ENCODE measurements at regions not wholly inside any gene's neighbourhood (a gene's known extent, or its start where the extent isn't known, plus 50 kb on each side); places are given as distances from the start of the nearest gene placed in this dataset.

GRCh38 chr16:89027281-89027680, 50.3 kb upstream of the CBFA2T3 start:
- ChIA-PET POLR2A (no interaction called here), CTCF (no interaction called here)
- no peak for TF ChIP-seq ZNF384 (IDR thresholded peaks at IDR 0.05)
- no peak for TF ChIP-seq FOXM1 (IDR thresholded peaks at IDR 0.05; ENCODE audit: borderline replicate concordance)
- no peak for TF ChIP-seq PKNOX1 (IDR thresholded peaks at IDR 0.05)
- no peak for TF ChIP-seq FOXA1 (IDR thresholded peaks at IDR 0.05)
- TF ChIP-seq L3MBTL2 (conservative IDR thresholded peaks at IDR 0.05), result no peak
- no peak for TF ChIP-seq HDGF (IDR thresholded peaks at IDR 0.05; ENCODE audit: borderline replicate concordance)
- DNase-seq (ENCODE audit: extremely low spot score), result no peak

GRCh38 chr16:89031715-89032659, 55.0 kb upstream of the CBFA2T3 start:
- ChIA-PET CTCF (no interaction called here), POLR2A (no interaction called here)
- DNase-seq (ENCODE audit: extremely low spot score), result no peak
- TF ChIP-seq ZNF384 (IDR thresholded peaks at IDR 0.05) (no peak), FOXK2 (IDR thresholded peaks at IDR 0.05) (no peak), BHLHE40 (IDR thresholded peaks at IDR 0.05; ENCODE audit: borderline replicate concordance) (no peak), PKNOX1 (IDR thresholded peaks at IDR 0.05) (no peak), HDGF (IDR thresholded peaks at IDR 0.05; ENCODE audit: borderline replicate concordance) (no peak), SUZ12 (IDR thresholded peaks at IDR 0.05) (no peak), FOXM1 (IDR thresholded peaks at IDR 0.05; ENCODE audit: borderline replicate concordance) (no peak), L3MBTL2 (conservative IDR thresholded peaks at IDR 0.05) (no peak), CTBP1 (IDR thresholded peaks at IDR 0.05; ENCODE audit: borderline replicate concordance) (no peak), LEF1 (IDR thresholded peaks at IDR 0.05; ENCODE audit: borderline replicate concordance) (no peak), ELF4 (IDR thresholded peaks at IDR 0.05) (no peak), FOXA1 (IDR thresholded peaks at IDR 0.05) (no peak), SP1 (IDR thresholded peaks at IDR 0.05) (no peak), NFRKB (IDR thresholded peaks at IDR 0.05) (no peak), TARDBP (IDR thresholded peaks at IDR 0.05) (no peak)

GRCh38 chr16:89033304-89033703, 56.3 kb upstream of the CBFA2T3 start:
- DNase-seq (ENCODE audit: extremely low spot score), result no peak
- POLR2A ChIA-PET, result no interaction called here
- CTCF ChIA-PET, result no interaction called here
- TF ChIP-seq SP1 (IDR thresholded peaks at IDR 0.05) (no peak), LEF1 (IDR thresholded peaks at IDR 0.05; ENCODE audit: borderline replicate concordance) (no peak), HDGF (IDR thresholded peaks at IDR 0.05; ENCODE audit: borderline replicate concordance) (no peak), FOXM1 (IDR thresholded peaks at IDR 0.05; ENCODE audit: borderline replicate concordance) (no peak), FOXK2 (IDR thresholded peaks at IDR 0.05) (no peak), ELF4 (IDR thresholded peaks at IDR 0.05) (no peak), ARNT (IDR thresholded peaks at IDR 0.05) (no peak), FOXA1 (IDR thresholded peaks at IDR 0.05) (no peak), BHLHE40 (IDR thresholded peaks at IDR 0.05; ENCODE audit: borderline replicate concordance) (no peak), NFRKB (IDR thresholded peaks at IDR 0.05) (no peak), PKNOX1 (IDR thresholded peaks at IDR 0.05) (no peak), SUZ12 (IDR thresholded peaks at IDR 0.05) (no peak), TARDBP (IDR thresholded peaks at IDR 0.05) (no peak), ZNF384 (IDR thresholded peaks at IDR 0.05) (no peak), CTBP1 (IDR thresholded peaks at IDR 0.05; ENCODE audit: borderline replicate concordance) (no peak)

GRCh38 chr16:89033796-89034572, 57.0 kb upstream of the CBFA2T3 start:
- DNase-seq (ENCODE audit: extremely low spot score), result no peak
- TF ChIP-seq ZNF384 (IDR thresholded peaks at IDR 0.05) (no peak), CTBP1 (IDR thresholded peaks at IDR 0.05; ENCODE audit: borderline replicate concordance) (no peak), FOXK2 (IDR thresholded peaks at IDR 0.05) (no peak), L3MBTL2 (conservative IDR thresholded peaks at IDR 0.05) (no peak), FOXM1 (IDR thresholded peaks at IDR 0.05; ENCODE audit: borderline replicate concordance) (no peak), HDGF (IDR thresholded peaks at IDR 0.05; ENCODE audit: borderline replicate concordance) (no peak), TARDBP (IDR thresholded peaks at IDR 0.05) (no peak), SUZ12 (IDR thresholded peaks at IDR 0.05) (no peak), SP1 (IDR thresholded peaks at IDR 0.05) (no peak), PKNOX1 (IDR thresholded peaks at IDR 0.05) (no peak), ELF4 (IDR thresholded peaks at IDR 0.05) (no peak), FOXA1 (IDR thresholded peaks at IDR 0.05) (no peak), LEF1 (IDR thresholded peaks at IDR 0.05; ENCODE audit: borderline replicate concordance) (no peak), ARNT (IDR thresholded peaks at IDR 0.05) (no peak), NFRKB (IDR thresholded peaks at IDR 0.05) (no peak), BHLHE40 (IDR thresholded peaks at IDR 0.05; ENCODE audit: borderline replicate concordance) (no peak)
- POLR2A ChIA-PET, result no interaction called here
- CTCF ChIA-PET, result no interaction called here

- TF ChIP-seq CTBP1 (IDR thresholded peaks at IDR 0.05; ENCODE audit: borderline replicate concordance) (no peak), ELF4 (IDR thresholded peaks at IDR 0.05) (no peak), ARNT (IDR thresholded peaks at IDR 0.05) (no peak), FOXA1 (IDR thresholded peaks at IDR 0.05) (no peak), LEF1 (IDR thresholded peaks at IDR 0.05; ENCODE audit: borderline replicate concordance) (no peak), FOXK2 (IDR thresholded peaks at IDR 0.05) (no peak), SP1 (IDR thresholded peaks at IDR 0.05) (no peak), SUZ12 (IDR thresholded peaks at IDR 0.05) (no peak), HDGF (IDR thresholded peaks at IDR 0.05; ENCODE audit: borderline replicate concordance) (no peak), TARDBP (IDR thresholded peaks at IDR 0.05) (no peak), ZNF384 (IDR thresholded peaks at IDR 0.05) (no peak), NFRKB (IDR thresholded peaks at IDR 0.05) (no peak), FOXM1 (IDR thresholded peaks at IDR 0.05; ENCODE audit: borderline replicate concordance) (no peak), L3MBTL2 (conservative IDR thresholded peaks at IDR 0.05) (no peak), BHLHE40 (IDR thresholded peaks at IDR 0.05; ENCODE audit: borderline replicate concordance) (no peak), PKNOX1 (IDR thresholded peaks at IDR 0.05) (no peak)
- no peak for DNase-seq (ENCODE audit: extremely low spot score)
- ChIA-PET POLR2A (no interaction called here), CTCF (no interaction called here)
Observed at GRCh38 chr16:89034573-89034961, 57.6 kb upstream of the CBFA2T3 start.

Data from HEK293T (cell line).